Sigmoid colon (tissue), 4 donors: ENCODE measurements at regions not wholly inside any gene's neighbourhood (a gene's known extent, or its start where the extent isn't known, plus 50 kb on each side); places are given as distances from the start of the nearest gene placed in this dataset.

Source experiments
- CTCF ChIP-seq, 4 experiments: fragments of 450-650 bp in 3 of 4; fragments of 200-600 bp in 1 of 4; IDR thresholded peaks; one replicate each; pipeline ENCODE4 v1.5.1; 2016 to 2019; ENCODE audit warnings: antibody characterized with exemption in 4 of 4, mild to moderate bottlenecking in 3 of 4, moderate library complexity in 2 of 4
- EP300 ChIP-seq, 4 donors: sonication (generic); formaldehyde crosslinking; IDR thresholded peaks; one replicate each; pipeline ENCODE4 v1.6.1; 2017; ENCODE audit warnings: antibody characterized with exemption in 4 of 4
- POLR2AphosphoS5 ChIP-seq, 4 donors: sonication (generic); formaldehyde crosslinking; IDR thresholded peaks; one replicate each; pipeline ENCODE4 v1.6.1; 2017; ENCODE audit warnings: antibody characterized with exemption in 4 of 4

DNA sequence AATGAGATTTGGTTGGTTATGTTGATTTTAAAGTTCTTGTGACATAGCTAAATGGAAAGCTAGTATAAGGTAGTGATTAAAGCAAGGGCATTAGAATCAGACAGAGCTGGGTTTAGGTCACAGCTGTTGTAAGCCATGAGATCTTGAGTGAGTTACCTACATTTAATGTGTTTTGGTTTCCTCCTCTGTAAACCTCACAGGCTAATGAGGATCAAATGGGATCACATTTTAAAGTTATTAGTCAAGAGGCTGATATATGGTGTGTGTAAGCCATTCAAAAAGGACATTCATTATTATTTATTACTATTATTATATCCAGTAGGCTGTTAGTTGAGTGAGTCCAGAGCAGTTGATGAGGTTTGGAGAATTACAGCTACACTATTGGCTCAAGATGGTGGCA lies 416.2 kb downstream of the IRS1 start:
- no peak for TF ChIP-seq CTCF (IDR thresholded peaks at IDR 0.05)
- TF ChIP-seq POLR2AphosphoS5 (IDR thresholded peaks at IDR 0.05) = no peak
- no peak for TF ChIP-seq EP300 (IDR thresholded peaks at IDR 0.05)
